ENCODE measurements at regions not wholly inside any gene's neighbourhood (a gene's known extent, or its start where the extent isn't known, plus 50 kb on each side); places are given as distances from the start of the nearest gene placed in this dataset.

- TF ChIP-seq, protein P1, sequence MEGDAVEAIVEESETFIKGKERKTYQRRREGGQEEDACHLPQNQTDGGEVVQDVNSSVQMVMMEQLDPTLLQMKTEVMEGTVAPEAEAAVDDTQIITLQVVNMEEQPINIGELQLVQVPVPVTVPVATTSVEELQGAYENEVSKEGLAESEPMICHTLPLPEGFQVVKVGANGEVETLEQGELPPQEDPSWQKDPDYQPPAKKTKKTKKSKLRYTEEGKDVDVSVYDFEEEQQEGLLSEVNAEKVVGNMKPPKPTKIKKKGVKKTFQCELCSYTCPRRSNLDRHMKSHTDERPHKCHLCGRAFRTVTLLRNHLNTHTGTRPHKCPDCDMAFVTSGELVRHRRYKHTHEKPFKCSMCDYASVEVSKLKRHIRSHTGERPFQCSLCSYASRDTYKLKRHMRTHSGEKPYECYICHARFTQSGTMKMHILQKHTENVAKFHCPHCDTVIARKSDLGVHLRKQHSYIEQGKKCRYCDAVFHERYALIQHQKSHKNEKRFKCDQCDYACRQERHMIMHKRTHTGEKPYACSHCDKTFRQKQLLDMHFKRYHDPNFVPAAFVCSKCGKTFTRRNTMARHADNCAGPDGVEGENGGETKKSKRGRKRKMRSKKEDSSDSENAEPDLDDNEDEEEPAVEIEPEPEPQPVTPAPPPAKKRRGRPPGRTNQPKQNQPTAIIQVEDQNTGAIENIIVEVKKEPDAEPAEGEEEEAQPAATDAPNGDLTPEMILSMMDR (conservative IDR thresholded peaks at IDR 0.05 in 1 of 2, IDR thresholded peaks at IDR 0.05 in 1 of 2; ENCODE audit: extremely low read depth in 1 of 2, insufficient read depth in 1 of 2, low read depth in 1 of 2, low read length in 2 of 2) = no peak
- TF ChIP-seq EZH2 (IDR thresholded peaks at IDR 0.05; ENCODE audit: borderline replicate concordance, low read length) = no peak
Measured at GRCh38 chr4:144578681-144579080, 67.3 kb upstream of the HHIP start.
